A673 (cell line): ENCODE measurements at regions not wholly inside any gene's neighbourhood (a gene's known extent, or its start where the extent isn't known, plus 50 kb on each side); places are given as distances from the start of the nearest gene placed in this dataset.

ENCODE experiments used
- BruUV-seq: library from RNA; stranded (reverse); fragments of 400-500 nt; replicated peaks from 2 replicates; lab custom pipeline; 2021; lab: Mats Ljungman, UMichigan
- CTCF ChIA-PET: fragments of 300-600 bp; sonication (Branson Sonifier 250); formaldehyde crosslinking; loops from one replicate; lab custom pipeline; 2022; ENCODE audit warnings: antibody characterized with exemption; lab: Charles Lee
- POLR2A ChIA-PET: fragments of 300-600 bp; sonication (Branson Sonifier 250); formaldehyde crosslinking; loops from one replicate; lab custom pipeline; 2022; ENCODE audit warnings: antibody characterized with exemption; ENCODE audit not compliant: low non-redundant PET; lab: Charles Lee
- DNase-seq: peaks from one replicate; pipeline ENCODE4 v3.0.0-alpha.2; 2015; ENCODE audit warnings: low spot score
- H3K27ac ChIP-seq: fragments of 200-600 bp; sonication (generic); 2 replicates; pipeline ENCODE4 v1.5.1; 2016; ENCODE audit warnings: mixed run types, low read depth, mild to moderate bottlenecking, mixed read lengths, antibody characterized with exemption, low read length; ENCODE audit not compliant: poor library complexity, severe bottlenecking
- H3K27me3 ChIP-seq: fragments of 200-600 bp; sonication (generic); replicated peaks from 2 replicates; pipeline ENCODE4 v1.6.1; 2017; ENCODE audit warnings: mixed run types, low read depth, mild to moderate bottlenecking, mixed read lengths, antibody characterized with exemption, low read length; ENCODE audit not compliant: insufficient read depth, poor library complexity
- H3K36me3 ChIP-seq: fragments of 200-600 bp; sonication (generic); 2 replicates; pipeline ENCODE4 v1.6.1; 2016; ENCODE audit warnings: mixed run types, mild to moderate bottlenecking, mixed read lengths, antibody characterized with exemption, low read length; ENCODE audit not compliant: insufficient read depth, poor library complexity, severe bottlenecking
- H3K4me1 ChIP-seq: fragments of 200-600 bp; sonication (generic); 2 replicates; pipeline ENCODE4 v1.6.1; 2017; ENCODE audit warnings: mixed run types, mild to moderate bottlenecking, mixed read lengths, antibody characterized with exemption, low read length; ENCODE audit not compliant: insufficient read depth, poor library complexity, severe bottlenecking
- H3K4me3 ChIP-seq: fragments of 200-600 bp; sonication (generic); 2 replicates; pipeline ENCODE4 v1.5.1; 2016; ENCODE audit warnings: low read depth, mixed run types, mild to moderate bottlenecking, mixed read lengths, low read length; ENCODE audit not compliant: poor library complexity, severe bottlenecking
- H3K9me3 ChIP-seq: fragments of 200-600 bp; sonication (generic); 2 replicates; pipeline ENCODE4 v1.6.1; 2016; ENCODE audit warnings: mixed run types, low read depth, mild to moderate bottlenecking, mixed read lengths, antibody characterized with exemption, low read length; ENCODE audit not compliant: poor library complexity, severe bottlenecking
- EZH2 ChIP-seq: fragments of 200-600 bp; sonication (generic); IDR thresholded peaks from 2 replicates; pipeline ENCODE4 v1.6.1; 2017; ENCODE audit warnings: borderline replicate concordance, low read depth, mild to moderate bottlenecking, mixed read lengths, antibody characterized with exemption, low read length; ENCODE audit not compliant: poor library complexity, severe bottlenecking
- intact Hi-C: fragments of 100-400 bp; cut with micrococcal nuclease; formaldehyde crosslinking; loops from one replicate; pipeline ENCODE4 v1.10.0; 2022; ENCODE audit not compliant: unreplicated experiment
- TF ChIP-seq, protein P1 (sequence below): fragments of 300-800, 200-600 bp; sonication (generic); conservative IDR thresholded peaks from 2 replicates; pipeline ENCODE4 v1.5.1; 2017; ENCODE audit warnings: low read depth, mild to moderate bottlenecking, antibody characterized with exemption, low read length, moderate library complexity, mixed read lengths

- POLR2A ChIA-PET, result no interaction called here
- no peak for DNase-seq
- no peak overlapping the region for H3K27ac ChIP-seq
- no peak overlapping the region for H3K4me3 ChIP-seq
- intact Hi-C loops, result no loop called here
- TF ChIP-seq, protein P1, sequence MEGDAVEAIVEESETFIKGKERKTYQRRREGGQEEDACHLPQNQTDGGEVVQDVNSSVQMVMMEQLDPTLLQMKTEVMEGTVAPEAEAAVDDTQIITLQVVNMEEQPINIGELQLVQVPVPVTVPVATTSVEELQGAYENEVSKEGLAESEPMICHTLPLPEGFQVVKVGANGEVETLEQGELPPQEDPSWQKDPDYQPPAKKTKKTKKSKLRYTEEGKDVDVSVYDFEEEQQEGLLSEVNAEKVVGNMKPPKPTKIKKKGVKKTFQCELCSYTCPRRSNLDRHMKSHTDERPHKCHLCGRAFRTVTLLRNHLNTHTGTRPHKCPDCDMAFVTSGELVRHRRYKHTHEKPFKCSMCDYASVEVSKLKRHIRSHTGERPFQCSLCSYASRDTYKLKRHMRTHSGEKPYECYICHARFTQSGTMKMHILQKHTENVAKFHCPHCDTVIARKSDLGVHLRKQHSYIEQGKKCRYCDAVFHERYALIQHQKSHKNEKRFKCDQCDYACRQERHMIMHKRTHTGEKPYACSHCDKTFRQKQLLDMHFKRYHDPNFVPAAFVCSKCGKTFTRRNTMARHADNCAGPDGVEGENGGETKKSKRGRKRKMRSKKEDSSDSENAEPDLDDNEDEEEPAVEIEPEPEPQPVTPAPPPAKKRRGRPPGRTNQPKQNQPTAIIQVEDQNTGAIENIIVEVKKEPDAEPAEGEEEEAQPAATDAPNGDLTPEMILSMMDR, result no peak
- TF ChIP-seq EZH2, result no peak
- CTCF ChIA-PET, result no interaction called here
- no peaks in the 10 kb centered on the region for H3K9me3 ChIP-seq
- no peaks in the 10 kb centered on the region for H3K4me1 ChIP-seq
- H3K27me3 ChIP-seq, result no peaks in the 10 kb centered on the region
- no peaks in the 10 kb centered on the region for H3K36me3 ChIP-seq
- no TSS peak for BruUV-seq
Measured at GRCh38 chrX:102832661-102833060, 104.4 kb upstream of the RAB40AL start.

DNA sequence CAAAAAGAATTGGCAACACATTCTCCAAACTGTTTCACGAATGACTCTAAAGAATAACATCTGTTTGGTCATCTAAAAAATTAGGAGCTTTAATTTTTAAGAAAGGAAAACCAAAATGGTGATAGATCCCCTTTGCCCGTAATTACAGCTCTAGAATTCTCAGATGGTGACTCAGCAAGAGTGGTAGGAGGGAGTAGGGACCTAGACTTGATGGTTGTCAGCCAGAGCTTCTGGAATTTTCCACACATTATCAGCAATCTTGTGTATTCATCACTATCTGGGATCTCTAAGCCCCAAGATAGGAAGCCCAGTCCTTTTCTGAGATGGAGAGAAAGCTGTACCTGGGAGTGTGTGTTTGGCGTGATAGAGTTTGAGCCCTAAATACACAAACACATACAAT, 103.9 kb upstream of the RAB40AL start:
- no peak for DNase-seq
- BruUV-seq, result no TSS peak
- no peak overlapping the region for H3K4me3 ChIP-seq
- H3K27me3 ChIP-seq, result no peaks in the 10 kb centered on the region
- CTCF ChIA-PET, result no interaction called here
- H3K9me3 ChIP-seq, result no peaks in the 10 kb centered on the region
- H3K27ac ChIP-seq, result no peak overlapping the region
- H3K36me3 ChIP-seq, result no peaks in the 10 kb centered on the region
- POLR2A ChIA-PET, result interaction anchor here (0.6 kb wide), 1 partner anchor 1904 kb away, joined by 4 read pairs; no protein-coding TSS in a partner anchor
- TF ChIP-seq, protein P1, result no peak
- TF ChIP-seq EZH2, result no peak
- intact Hi-C loops, result no loop called here
- no peaks in the 10 kb centered on the region for H3K4me1 ChIP-seq

DNA sequence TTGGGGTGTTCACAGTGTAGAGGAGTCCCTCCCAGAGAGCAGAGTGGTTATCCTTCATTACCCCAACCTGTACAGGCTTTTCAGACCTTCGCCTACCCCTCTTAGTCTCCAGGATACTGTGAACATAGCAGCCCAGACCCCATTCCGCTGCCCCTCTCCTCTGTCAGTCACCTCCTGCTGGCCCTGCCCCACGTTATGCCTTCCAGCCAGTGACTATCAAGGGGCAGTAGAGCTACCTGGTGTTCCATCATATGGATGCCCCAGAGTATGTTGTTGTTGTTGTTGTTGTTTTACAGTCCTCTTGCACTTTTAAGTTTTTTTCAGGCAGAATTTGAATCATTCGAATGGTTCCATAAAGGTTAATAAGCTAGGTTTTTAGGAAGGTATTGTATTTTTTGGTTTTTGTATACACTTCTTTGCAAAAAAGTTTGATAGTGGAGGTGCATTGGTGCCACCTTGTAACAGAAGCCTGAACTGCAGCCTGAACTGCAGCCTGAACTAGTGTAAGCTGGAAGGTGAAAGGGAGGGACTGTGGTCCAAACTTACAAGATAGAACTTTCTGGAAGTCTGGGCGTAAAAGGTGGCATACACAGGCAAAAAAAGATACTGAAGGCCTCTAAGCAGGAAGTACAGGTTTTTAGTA, 101.4 kb upstream of the RAB40AL start:
- DNase-seq, result peak; percentile 17

More for the DNA sequence above, 101.4 kb upstream of the RAB40AL start:
- H3K27me3 ChIP-seq, result no peaks in the 10 kb centered on the region
- BruUV-seq, result no TSS peak
- H3K27ac ChIP-seq, result no peak overlapping the region
- intact Hi-C loops, result no loop called here
- H3K9me3 ChIP-seq, result no peaks in the 10 kb centered on the region
- POLR2A ChIA-PET, result no interaction called here
- CTCF ChIA-PET, result no interaction called here
- TF ChIP-seq, protein P1, result peak; percentile 55
- no peak for TF ChIP-seq EZH2
- H3K4me1 ChIP-seq, result no peaks in the 10 kb centered on the region
- H3K4me3 ChIP-seq, result no peak overlapping the region
- H3K36me3 ChIP-seq, result no peaks in the 10 kb centered on the region
